ENCODE measurements at regions not wholly inside any gene's neighbourhood (a gene's known extent, or its start where the extent isn't known, plus 50 kb on each side); places are given as distances from the start of the nearest gene placed in this dataset.

DNA sequence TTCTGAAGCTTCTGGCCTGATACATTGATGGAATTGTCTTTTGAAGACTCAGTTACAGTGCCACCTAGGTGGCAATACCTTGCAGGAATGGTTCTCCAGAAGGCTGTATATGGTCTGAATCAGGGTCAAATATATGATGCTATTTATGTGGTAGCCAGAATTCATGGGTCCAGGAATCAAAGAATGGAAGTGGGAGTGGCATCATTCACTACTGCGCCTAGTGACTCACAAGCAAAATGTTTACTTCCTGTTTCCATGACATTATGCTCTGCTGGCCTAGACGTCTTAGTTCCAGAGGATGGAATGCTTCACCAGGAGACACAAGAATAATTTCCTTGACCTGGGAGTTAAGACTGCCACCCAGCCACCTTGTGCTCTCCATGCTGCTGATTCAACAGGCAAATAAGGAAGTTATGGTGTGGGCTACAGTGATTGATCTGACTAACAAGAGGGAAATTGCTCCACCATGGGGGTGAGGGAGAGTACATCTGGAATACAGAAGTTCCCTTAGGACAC lies 491.8 kb downstream of the ETS1 start:
- DNase-seq (ENCODE audit: low read depth), result peak; percentile 98

DNA sequence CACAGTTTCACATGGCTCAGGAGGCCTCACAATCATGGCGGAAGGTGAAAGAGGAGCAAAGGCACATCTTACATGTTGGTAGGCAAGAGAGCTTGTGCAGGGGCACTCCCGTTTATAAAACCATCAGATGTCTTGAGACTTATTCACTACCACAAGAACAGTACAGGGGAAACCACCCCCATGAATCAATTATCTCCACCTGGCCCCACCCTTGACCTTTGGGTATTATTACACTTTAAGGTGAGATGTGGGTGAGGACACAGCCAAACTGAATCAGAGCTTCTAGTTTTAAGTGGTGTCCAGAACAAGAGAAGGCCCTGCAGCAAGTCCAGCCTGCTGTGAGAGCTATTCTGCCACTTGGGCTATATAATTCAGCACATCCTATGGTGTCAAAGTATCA lies 493.7 kb downstream of the ETS1 start:
- DNase-seq (ENCODE audit: low read depth), result no peak

DNA sequence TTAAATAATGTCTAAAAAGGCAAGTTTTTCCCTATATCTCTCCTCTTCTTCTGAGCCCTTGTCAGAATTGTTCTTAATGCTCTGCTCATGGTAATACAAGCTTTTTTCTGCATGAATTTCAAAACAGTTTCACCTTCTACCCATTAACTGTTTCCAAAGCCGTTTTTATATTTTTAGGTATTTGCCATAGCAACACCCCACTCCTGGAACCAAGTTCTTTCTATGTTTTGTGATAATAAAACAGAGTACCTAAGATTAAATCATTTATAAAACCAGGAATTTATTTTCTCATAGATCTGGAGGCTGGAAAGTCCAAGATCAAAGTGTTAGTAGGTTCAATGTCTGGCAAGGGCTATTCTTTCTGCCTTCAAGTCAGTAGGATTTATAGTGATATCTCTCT lies 497.4 kb downstream of the ETS1 start:
- no peak for DNase-seq (ENCODE audit: low read depth)

- no peak for DNase-seq (ENCODE audit: low read depth)
Measured at GRCh38 chr11:128086794-128087193, 500.6 kb downstream of the ETS1 start.

GRCh38 chr11:128085276-128085675 lies 502.1 kb downstream of the ETS1 start:
- DNase-seq (ENCODE audit: low read depth), result no peak

DNA sequence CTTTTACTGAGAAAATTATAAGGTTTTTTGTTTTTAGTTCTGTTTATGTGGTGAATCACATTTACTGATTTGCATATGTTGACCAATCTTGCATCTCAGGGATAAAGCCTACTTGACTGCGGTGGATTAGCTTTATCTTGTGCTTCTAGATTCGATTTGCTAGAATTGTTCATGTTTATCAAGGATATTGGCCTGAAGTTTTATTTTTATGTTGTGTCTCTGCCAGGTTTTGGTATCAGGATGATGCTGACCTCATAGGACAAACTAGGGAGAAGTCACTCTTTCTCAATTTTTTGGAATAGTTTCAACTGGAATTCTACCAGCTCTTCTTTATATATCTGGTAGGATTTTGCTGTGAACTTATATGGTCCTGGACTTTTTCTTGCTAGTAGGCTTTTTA lies 504.8 kb downstream of the ETS1 start:
- DNase-seq (ENCODE audit: low read depth), result no peak

GRCh38 chr11:128069665-128070064 lies 517.7 kb downstream of the ETS1 start:
- no peak for DNase-seq (ENCODE audit: low read depth)

DNA sequence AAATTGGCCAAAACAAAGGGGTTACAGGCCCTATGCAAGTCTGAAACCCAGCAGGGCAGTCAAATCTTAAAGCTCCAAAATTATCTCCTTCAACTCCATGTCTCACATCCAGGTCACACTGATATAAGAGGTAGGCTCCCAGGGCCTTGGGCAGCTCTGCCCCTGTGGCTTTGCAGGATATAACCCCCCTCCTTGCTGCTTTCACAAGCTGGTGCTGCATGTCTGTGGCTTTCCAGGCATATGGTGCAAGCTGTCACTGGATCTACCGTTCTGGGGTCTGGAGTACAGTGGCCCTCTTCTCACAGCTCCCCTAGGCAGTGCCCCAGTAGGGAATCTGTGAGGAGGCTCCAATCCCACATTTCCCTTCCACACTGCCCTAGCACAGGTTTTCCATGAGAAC lies 519.6 kb downstream of the ETS1 start:
- DNase-seq (ENCODE audit: low read depth), result no peak

- DNase-seq (ENCODE audit: low read depth), result no peak
Measured at GRCh38 chr11:128066399-128066798, 521.0 kb downstream of the ETS1 start.

DNA sequence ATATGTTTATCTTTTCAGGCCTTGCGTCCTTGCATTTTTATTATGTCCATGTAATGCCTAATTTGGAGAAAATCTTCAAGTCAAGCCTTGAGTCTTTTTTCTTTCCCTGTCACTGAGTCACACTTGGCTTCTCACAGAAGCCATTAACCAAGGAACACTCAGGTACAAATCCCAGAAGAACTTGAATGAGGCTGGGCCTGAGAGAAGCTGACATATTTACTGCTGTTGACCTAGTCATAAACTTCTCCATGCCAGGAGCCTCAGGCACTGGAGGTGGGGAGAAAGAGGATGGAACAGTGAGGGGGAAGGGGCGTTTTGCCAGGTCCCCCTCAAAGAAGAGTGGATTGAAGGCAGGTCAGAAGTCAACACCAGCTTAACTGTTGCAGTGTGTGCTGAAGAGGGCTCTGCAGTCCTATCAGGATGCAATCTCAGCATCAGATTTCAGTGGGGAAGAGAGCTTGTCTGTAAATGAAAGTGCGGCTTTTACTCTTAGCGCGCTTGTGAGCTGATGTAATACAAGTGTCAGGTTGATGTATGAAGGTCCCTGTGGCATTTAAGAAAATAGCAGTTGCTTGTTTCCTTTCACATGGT lies 526.0 kb downstream of the ETS1 start:
- DNase-seq (ENCODE audit: low read depth), result peak; percentile 90

DNA sequence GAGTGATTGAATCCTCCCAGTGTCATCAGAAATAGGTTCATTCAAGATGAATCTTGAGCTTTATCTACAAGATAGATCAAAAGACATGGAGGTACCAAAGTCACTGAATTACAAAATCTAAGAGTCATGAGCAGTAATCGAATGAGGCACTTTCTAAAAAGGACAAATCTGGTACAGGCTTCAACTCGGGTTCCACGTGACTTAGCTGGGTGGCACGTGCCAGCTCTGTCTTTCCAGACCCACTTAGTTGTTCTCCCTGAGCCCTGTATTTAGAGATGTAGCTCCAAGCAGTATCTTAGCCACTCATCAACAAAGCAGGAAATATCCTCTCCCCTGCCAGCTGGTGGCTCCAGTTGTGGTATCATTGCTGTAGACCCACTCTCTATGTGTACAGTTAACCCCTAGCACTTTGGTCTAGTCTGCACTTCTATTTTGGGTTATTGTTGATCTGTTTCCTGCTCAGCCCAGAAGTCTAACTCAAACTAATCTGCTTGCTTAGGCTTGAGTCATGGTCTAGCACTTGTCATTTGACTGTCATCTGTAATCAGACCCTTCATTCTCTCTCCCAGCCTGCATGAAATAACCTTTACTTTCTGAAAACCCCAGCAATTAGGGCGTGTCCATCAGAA lies 528.7 kb downstream of the ETS1 start:
- DNase-seq (ENCODE audit: low read depth), result no peak

- DNase-seq (ENCODE audit: low read depth), result no peak
Measured at GRCh38 chr11:128057786-128058395, 529.5 kb downstream of the ETS1 start.

DNA sequence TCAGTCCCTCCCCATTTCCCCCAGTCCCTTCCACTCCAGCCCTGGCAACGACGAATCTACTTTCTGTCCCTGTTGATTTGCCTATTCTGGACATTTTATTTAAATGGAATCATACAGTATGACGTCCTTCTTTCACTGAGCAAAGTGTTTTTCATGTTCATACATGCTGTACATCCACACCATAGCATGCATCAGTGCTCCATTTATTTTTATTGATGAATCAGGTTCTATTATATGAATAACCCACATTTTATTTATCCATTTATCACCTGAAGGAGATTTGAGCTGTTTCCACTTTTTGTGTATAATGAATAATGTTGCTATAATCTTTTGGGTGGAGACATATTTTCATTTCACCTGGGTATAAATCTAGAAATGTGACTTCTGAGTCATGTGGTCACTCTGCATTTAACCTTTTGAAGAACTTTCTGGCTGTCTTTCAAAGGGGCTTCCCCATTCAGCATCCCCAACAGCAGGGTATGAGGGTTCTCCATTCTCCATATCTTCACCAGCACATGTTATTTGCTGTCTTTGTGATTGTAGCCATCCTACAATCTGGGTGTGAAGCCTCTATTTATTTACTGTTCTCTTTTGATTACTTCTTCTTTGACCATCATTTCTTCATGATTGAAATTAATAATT lies 531.7 kb downstream of the ETS1 start:
- no peak for DNase-seq (ENCODE audit: low read depth)

- no peak for DNase-seq (ENCODE audit: low read depth)
Measured at GRCh38 chr11:128053981-128054931, 533.1 kb downstream of the ETS1 start.

GRCh38 chr11:128052912-128053641 lies 534.3 kb downstream of the ETS1 start:
- no peak for DNase-seq (ENCODE audit: low read depth)

DNA sequence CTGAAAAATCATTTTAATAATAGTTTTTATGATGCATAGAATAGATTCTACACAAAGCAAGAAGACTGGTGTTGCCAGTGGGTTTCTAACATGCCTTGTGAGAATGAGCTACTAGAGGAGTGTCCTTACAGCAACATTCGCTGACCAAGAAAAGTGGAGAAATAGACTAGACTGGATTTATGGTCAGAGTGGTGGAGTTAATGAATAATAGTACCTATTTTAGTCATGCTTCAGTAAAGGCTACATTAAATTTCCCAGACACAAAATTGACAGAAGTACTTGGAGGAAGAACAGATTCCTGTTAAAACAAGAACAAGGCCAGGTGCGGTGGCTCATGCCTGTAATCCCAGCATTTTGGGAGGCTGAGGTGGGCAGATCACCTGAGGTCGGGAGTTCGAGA lies 539.2 kb downstream of the ETS1 start:
- DNase-seq (ENCODE audit: low read depth), result peak; percentile 96

DNA sequence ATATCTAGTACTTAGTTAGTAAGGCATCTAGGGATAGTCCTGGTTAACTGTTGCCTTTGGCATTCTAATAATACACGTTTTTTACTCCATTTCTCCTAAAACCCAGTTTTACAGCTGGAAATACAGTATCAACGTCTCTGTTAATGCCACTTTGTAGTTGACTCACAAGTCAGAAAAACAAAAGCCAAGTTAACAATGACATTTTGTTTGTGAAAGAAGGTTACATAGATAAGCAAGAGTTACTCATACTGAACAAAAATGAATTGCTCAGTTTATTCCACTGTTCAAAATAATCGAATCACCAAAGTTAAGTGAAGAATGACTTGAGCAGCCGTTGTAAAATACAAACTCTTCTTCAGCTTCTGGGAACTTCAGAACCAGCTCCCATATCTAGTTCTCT lies 540.3 kb downstream of the ETS1 start:
- no peak for DNase-seq (ENCODE audit: low read depth)

DNA sequence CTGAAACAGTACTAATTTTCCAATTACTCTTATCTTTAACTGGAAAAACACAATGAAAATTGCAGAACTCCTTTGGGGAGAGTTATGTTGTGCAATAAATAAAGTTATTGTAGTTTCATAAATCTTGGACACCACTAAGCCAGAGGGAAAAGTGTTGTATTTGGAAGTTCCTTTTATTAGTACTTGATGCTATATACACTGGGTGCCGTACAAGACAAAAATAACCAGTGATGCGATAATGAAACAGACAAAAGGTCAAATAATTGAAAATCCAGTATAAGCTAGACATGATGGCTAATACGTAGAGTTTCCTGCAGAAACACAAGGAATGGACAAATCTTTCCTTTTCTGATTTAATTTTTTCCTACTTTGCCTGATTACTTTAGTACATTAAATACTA lies 541.1 kb downstream of the ETS1 start:
- no peak for DNase-seq (ENCODE audit: low read depth)

DNA sequence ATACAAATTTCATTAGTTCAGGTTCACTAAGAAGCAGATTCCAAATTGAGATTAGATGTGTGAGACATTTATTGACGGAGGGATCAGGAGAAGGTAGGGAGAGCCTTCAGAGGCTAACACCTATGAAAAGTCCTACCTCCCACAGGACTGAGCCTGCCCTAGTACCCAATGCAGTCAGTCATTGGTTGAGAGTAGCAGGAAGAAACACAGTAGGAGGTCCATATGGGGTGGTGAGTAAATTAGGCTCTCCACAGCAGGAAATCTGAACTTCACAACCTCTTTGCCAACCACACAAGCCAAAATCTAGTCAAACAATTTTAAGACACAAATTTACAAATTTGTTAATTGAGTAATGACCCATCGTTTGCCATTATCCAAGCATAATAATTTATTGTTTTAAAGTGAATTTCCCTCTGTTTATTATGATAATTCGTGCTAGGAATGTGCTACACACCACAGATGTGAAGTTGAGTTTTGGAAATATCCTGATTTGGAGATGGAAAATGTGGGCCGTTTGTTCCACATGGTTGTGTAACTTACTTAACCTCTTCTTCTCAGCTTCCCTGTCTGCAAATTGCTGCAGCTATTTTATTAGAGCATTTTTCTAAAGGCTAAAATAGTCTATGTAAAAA lies 542.1 kb downstream of the ETS1 start:
- DNase-seq (ENCODE audit: low read depth), result no peak

DNA sequence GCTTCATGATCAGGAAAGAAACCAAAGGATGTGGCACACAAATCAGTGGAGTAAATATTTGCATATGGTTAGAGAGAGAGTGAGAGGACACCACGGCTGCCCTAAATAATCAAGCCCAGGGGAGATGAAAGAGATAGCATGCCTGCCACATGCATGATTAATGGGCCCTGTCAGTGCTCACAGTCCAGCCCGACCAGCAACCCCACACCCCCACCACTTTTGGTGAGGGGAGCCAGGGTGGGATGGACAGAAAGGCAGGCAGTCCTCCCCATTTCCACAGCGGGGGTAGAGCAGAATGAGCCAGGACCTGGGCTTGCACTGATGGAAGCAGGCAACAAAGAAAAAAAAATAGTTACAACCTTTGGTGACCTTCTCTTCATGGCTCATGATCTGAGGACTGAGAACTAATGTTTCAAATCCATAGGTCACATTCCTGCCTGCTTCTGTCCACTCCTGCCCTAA lies 545.0 kb downstream of the ETS1 start:
- peak; percentile 86 for DNase-seq (ENCODE audit: low read depth)
